ENCODE measurements at regions not wholly inside any gene's neighbourhood (a gene's known extent, or its start where the extent isn't known, plus 50 kb on each side); places are given as distances from the start of the nearest gene placed in this dataset.

- no peak for DNase-seq (ENCODE audit: low read depth)
- TF ChIP-seq, protein P1, sequence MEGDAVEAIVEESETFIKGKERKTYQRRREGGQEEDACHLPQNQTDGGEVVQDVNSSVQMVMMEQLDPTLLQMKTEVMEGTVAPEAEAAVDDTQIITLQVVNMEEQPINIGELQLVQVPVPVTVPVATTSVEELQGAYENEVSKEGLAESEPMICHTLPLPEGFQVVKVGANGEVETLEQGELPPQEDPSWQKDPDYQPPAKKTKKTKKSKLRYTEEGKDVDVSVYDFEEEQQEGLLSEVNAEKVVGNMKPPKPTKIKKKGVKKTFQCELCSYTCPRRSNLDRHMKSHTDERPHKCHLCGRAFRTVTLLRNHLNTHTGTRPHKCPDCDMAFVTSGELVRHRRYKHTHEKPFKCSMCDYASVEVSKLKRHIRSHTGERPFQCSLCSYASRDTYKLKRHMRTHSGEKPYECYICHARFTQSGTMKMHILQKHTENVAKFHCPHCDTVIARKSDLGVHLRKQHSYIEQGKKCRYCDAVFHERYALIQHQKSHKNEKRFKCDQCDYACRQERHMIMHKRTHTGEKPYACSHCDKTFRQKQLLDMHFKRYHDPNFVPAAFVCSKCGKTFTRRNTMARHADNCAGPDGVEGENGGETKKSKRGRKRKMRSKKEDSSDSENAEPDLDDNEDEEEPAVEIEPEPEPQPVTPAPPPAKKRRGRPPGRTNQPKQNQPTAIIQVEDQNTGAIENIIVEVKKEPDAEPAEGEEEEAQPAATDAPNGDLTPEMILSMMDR (IDR thresholded peaks at IDR 0.05; ENCODE audit: low read depth, low read length), result no peak
- TF ChIP-seq MYC (IDR thresholded peaks at IDR 0.05; ENCODE audit: low read depth, low read length) (no peak), MAX (IDR thresholded peaks at IDR 0.05; ENCODE audit: low read depth, low read length) (no peak), POLR2A (IDR thresholded peaks at IDR 0.05; ENCODE audit: extremely low read depth, insufficient read length) (no peak)
- no peak overlapping the region for H3K4me3 ChIP-seq (ENCODE audit: low read depth, low read length)
Measured at GRCh38 chr21:18769599-18769998, 366.0 kb upstream of the TMPRSS15 start.

DNA sequence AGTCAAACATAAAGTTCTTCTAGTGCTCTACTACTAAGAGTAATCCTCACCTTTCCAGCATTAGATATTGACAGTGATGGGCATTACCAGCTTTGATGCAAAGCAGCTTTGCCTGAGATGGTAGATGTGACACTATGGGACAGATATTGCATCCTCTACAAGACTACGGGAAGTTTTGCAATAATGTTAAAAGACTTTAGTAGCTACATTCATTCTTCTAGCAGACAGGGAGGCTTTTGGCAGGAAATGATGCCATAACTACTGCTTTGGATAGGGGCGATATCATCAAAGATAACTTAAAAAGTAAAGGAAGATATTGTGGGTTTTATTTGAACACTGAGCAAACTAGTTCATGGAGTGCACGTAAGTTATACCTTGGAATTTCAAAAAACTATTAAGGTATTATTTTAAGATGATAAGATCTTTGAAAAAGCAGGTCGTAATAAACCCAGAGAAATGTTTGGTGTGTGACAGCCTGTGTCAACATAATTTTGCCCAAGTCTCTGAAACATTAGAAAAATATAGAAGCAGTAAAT lies 368.3 kb upstream of the TMPRSS15 start:
- TF ChIP-seq MYC (IDR thresholded peaks at IDR 0.05; ENCODE audit: low read depth, low read length) (no peak), POLR2A (IDR thresholded peaks at IDR 0.05; ENCODE audit: extremely low read depth, insufficient read length) (no peak), MAX (IDR thresholded peaks at IDR 0.05; ENCODE audit: low read depth, low read length) (no peak)
- TF ChIP-seq, protein P1 (IDR thresholded peaks at IDR 0.05; ENCODE audit: low read depth, low read length), result no peak
- peak; percentile 57 for DNase-seq (ENCODE audit: low read depth)
- no peak overlapping the region for H3K4me3 ChIP-seq (ENCODE audit: low read depth, low read length)

- H3K4me3 ChIP-seq (ENCODE audit: low read depth, low read length), result no peak overlapping the region
- TF ChIP-seq MYC (IDR thresholded peaks at IDR 0.05; ENCODE audit: low read depth, low read length), result no peak
- no peak for TF ChIP-seq MAX (IDR thresholded peaks at IDR 0.05; ENCODE audit: low read depth, low read length)
- TF ChIP-seq POLR2A (IDR thresholded peaks at IDR 0.05; ENCODE audit: extremely low read depth, insufficient read length), result no peak
- TF ChIP-seq, protein P1 (IDR thresholded peaks at IDR 0.05; ENCODE audit: low read depth, low read length), result no peak
- peak; percentile 52 for DNase-seq (ENCODE audit: low read depth)
Measured at GRCh38 chr21:18772404-18772803, 368.8 kb upstream of the TMPRSS15 start.

- DNase-seq (ENCODE audit: low read depth), result no peak
- no peak overlapping the region for H3K4me3 ChIP-seq (ENCODE audit: low read depth, low read length)
Measured at GRCh38 chr21:18772897-18773296, 369.3 kb upstream of the TMPRSS15 start.

GRCh38 chr21:18776936-18777335 lies 373.4 kb upstream of the TMPRSS15 start:
- no peak for TF ChIP-seq MYC (IDR thresholded peaks at IDR 0.05; ENCODE audit: low read depth, low read length)
- TF ChIP-seq, protein P1 (IDR thresholded peaks at IDR 0.05; ENCODE audit: low read depth, low read length), result no peak
- TF ChIP-seq POLR2A (IDR thresholded peaks at IDR 0.05; ENCODE audit: extremely low read depth, insufficient read length), result no peak
- no peak for TF ChIP-seq MAX (IDR thresholded peaks at IDR 0.05; ENCODE audit: low read depth, low read length)
- H3K4me3 ChIP-seq (ENCODE audit: low read depth, low read length), result no peak overlapping the region
- no peak for DNase-seq (ENCODE audit: low read depth)

More at GRCh38 chr21:18772897-18773296, 369.3 kb upstream of the TMPRSS15 start:
- TF ChIP-seq POLR2A (IDR thresholded peaks at IDR 0.05; ENCODE audit: extremely low read depth, insufficient read length) (no peak), MAX (IDR thresholded peaks at IDR 0.05; ENCODE audit: low read depth, low read length) (no peak), MYC (IDR thresholded peaks at IDR 0.05; ENCODE audit: low read depth, low read length) (no peak)
- TF ChIP-seq, protein P1 (IDR thresholded peaks at IDR 0.05; ENCODE audit: low read depth, low read length), result no peak
